Gastrocnemius medialis (tissue), 4 donors: ENCODE measurements at regions not wholly inside any gene's neighbourhood (a gene's known extent, or its start where the extent isn't known, plus 50 kb on each side); places are given as distances from the start of the nearest gene placed in this dataset.

Experiments used
- CTCF ChIP-seq, 5 experiments: fragments of 450-650 bp in 3 of 5; fragments of 200-600 bp in 2 of 5; sonication (generic) in 2 of 5; IDR thresholded peaks in 4 of 5; conservative IDR thresholded peaks in 1 of 5; 1 replicate in 4 of 5; 2 replicates in 1 of 5; pipeline ENCODE4 v1.5.1; 2016 to 2019; ENCODE audit warnings: antibody characterized with exemption in 5 of 5, mild to moderate bottlenecking in 3 of 5, moderate library complexity in 3 of 5
- POLR2A ChIP-seq, 2 donors: fragments of 450-650 bp; IDR thresholded peaks; one replicate each; pipeline ENCODE4 v1.6.1; 2017; ENCODE audit warnings: antibody characterized with exemption in 2 of 2, mild to moderate bottlenecking in 2 of 2, moderate library complexity in 2 of 2

DNA sequence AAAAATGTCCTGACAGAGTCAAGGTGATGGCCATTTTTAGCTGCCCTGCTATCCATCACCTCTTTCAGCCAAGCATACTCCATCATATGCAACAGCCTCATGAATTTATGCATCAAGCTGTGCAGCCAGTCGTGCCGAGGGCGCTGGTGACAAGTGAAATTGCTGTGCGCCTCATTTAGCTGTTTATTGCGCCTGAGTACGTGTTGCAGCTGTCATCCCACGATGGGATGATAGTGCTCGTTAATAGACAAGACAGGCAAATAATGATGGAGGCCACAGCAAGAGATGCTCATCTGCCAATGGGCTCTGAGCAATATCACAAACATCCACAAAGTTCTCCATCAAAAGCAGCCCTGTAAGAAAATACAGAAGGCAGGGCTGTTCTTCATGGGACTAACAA lies 562.3 kb upstream of the POU3F2 start:
- TF ChIP-seq CTCF (IDR thresholded peaks at IDR 0.05 in 4 of 5, conservative IDR thresholded peaks at IDR 0.05 in 1 of 5): no peak
- TF ChIP-seq POLR2A (IDR thresholded peaks at IDR 0.05): no peak
